Fibroblast of skin of right biceps (primary cell): ENCODE measurements at regions not wholly inside any gene's neighbourhood (a gene's known extent, or its start where the extent isn't known, plus 50 kb on each side); places are given as distances from the start of the nearest gene placed in this dataset.
"Not testable (repeated sequence)": the region's sequence is repeated elsewhere in the genome, so short reads cannot be mapped to it uniquely, and the experiment has no call there.

Source experiments
- DNase-seq: peaks from one replicate; pipeline ENCODE4 v3.0.0-alpha.2; 2013

- no peak for DNase-seq
These were observed 80.5 kb upstream of the SEC11C start for GRCh38 chr18:59059140-59059539.

GRCh38 chr18:59060551-59060950, 79.1 kb upstream of the SEC11C start:
- no peak for DNase-seq

DNA sequence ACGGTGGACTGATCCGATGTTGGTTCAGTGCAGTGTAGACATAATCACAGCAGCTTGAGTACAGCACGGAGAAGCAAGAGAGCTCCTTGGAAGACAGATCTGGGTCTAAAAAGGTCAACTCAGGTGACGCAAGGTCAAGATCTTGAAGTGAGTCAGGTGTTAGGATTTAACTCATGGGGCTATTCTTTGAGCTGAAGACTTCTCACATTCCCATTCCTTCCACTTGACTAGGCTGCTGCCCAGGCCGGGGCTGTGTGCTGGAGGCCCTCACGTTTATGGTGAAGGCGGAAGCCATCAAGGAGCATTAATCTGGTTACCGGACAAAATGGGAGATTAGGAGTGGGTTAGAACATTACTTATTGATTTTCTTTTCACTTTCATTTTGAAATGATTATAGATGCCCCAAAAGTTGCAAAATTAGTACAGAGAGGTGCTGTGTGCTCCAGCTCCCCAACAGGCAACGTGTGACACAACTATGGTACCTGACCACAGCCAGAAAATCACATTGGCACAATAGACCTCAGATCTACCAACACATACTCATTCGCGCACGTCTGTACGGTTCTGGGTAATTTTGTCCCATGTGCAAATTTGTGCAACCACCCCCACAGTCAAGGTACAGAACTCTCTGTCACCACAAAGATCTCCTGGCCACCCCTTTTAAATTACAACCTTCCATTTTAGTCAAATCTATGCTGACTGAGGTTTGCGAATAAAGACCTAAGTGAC, 77.6 kb upstream of the SEC11C start:
- no peak for DNase-seq

- no peak for DNase-seq
These were observed 77.1 kb upstream of the SEC11C start for GRCh38 chr18:59062643-59063006.

- no peak for DNase-seq
These were observed 76.3 kb upstream of the SEC11C start for GRCh38 chr18:59063300-59063906.

GRCh38 chr18:59063912-59064311, 75.8 kb upstream of the SEC11C start:
- DNase-seq, result no peak

DNA sequence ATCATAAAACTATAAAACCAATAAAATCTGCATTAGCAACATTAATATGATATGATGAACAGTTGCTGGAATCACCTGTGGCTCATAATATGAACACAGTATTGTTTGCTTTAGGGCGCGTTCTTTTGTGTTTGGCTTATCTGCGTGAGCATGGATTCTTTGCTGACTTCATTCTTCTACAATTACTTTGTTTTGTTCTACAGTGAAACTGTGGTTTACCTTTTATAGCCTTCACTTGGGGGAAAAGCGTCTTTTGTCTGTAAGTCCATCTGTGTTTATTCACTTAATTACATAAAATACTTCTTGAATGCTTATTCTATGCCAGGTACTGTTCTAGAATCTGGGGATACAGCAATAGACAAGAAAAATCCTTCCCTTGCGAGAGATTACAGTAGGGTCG, 74.0 kb upstream of the SEC11C start:
- no peak for DNase-seq

- DNase-seq, result no peak
These were observed 71.8 kb upstream of the SEC11C start for GRCh38 chr18:59067873-59068272.

- DNase-seq, result no peak
These were observed 71.2 kb upstream of the SEC11C start for GRCh38 chr18:59068276-59069071.

- peak; percentile 78 for DNase-seq
These were observed 69.3 kb upstream of the SEC11C start for GRCh38 chr18:59070181-59070912.

DNA sequence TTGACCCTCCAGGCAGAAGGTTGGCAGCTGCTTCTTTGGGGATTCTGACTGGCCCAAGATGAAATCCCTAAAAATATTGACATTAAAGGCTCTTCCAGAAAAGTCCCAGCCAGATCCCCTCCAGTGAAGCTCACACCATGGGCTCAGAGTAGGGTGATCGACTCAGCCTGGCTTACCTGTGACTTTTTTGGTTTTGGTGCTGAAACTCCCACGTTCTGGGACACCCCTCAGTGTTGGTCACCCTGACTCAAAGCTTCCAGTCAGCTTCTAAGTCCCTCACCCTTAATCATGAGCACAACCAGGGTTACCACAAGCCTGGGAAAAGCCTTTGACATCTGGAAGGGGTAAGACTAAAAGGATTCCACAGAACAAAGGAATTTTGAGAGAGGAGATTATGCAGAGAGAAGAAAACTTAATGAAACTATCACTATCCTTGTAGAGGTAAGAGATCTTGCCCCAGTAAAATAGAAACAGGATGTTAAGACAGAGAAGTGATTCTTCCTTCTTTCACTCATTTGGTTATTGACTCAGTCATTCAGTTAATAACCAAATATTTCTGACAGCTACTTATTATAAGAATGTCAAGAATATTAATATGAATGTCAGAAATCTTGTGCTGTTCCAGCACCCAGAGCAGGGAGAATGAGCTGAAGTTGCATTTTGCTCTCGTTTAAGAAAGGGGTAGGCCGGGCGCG, 66.8 kb upstream of the SEC11C start:
- no peak for DNase-seq

- no peak for DNase-seq
These were observed 63.8 kb upstream of the SEC11C start for GRCh38 chr18:59075923-59076322.

DNA sequence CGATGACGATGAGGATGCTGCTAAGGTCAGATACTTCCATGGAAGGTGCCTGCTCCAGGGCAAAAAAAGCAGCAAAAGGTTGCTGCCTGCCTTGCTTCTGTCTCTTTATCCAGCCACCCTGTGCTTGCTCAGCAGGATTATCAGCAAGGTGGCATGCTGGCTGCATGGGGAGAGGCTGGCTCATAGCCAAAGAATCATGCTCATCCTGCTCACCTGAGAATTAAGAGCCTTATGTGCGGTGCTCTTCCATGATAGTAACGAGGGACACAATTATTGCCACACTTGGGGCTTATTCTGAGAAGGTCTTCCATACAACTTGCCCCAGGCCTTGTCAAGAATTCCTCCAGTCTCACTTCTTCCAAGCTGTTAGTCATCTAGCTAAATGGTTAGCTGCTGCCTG, 60.4 kb upstream of the SEC11C start:
- no peak for DNase-seq

DNA sequence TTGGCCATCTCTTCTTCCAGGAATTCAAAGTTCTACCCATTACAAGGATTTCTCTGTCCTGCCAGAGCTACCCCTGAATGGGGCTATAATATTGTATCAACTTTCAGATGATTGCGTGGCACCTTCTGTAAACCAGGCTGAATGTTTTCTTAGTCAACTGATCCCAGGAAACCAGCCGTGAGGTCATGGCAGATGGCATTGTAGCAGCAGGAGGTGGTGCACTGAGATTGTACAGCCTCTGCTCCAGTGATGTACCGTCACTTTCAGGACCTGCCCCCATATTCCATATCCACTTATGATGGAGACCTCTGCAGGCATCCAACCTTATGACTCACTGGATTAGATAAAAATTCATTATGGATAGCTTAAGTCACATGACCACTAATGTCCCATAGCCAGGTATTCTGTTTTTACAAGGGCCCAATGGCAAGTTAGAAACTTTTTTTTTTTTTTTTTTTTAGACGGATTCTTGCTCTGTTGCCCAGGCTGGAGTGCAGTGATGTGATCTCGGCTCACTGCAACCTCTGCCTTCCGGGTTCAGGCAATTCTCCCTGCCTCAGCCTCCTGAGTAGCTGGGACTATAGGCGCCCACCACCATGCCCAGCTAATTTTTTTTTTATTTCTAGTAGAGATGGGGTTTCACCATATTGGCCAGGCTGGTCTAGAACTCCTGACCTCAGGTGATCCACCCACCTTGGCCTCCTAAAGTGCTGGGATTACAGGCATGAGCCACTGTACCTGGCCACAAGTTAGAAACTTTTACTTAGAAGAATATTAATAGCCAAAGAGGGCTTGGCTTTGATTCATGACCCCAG, 59.8 kb upstream of the SEC11C start:
- DNase-seq, result not testable (repeated sequence)

DNA sequence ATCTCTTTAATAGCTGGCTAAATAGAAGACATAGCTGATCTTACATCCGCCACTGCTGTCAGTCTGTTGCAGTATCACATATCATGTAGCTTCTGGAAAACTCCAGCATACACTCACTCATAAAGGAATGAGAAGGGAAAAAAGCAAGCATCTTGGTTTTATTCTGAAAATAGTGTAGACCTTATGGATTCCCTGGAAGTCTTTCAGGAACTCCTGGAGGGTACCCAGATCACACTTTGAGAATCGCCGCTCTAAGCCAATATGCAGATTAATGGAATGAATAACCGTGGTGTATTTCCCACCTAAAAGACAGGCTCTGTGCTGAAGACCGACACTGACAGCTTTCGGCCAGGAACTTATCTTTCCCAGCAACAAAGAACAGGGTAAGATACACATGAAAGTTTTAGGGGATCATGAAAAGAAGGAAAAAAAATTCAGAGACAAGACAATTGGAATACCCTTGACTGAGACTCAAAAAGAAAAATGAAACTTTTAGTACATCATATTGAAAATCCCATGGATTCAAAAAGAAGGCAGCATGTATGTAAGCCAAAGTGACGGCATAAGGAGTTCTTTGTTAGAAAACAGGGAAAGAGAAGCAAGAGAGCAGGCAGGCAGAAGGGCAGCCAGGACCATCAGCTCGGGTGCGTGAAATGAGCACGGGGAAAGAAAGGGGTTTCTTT, 56.4 kb upstream of the SEC11C start:
- DNase-seq, result no peak

DNA sequence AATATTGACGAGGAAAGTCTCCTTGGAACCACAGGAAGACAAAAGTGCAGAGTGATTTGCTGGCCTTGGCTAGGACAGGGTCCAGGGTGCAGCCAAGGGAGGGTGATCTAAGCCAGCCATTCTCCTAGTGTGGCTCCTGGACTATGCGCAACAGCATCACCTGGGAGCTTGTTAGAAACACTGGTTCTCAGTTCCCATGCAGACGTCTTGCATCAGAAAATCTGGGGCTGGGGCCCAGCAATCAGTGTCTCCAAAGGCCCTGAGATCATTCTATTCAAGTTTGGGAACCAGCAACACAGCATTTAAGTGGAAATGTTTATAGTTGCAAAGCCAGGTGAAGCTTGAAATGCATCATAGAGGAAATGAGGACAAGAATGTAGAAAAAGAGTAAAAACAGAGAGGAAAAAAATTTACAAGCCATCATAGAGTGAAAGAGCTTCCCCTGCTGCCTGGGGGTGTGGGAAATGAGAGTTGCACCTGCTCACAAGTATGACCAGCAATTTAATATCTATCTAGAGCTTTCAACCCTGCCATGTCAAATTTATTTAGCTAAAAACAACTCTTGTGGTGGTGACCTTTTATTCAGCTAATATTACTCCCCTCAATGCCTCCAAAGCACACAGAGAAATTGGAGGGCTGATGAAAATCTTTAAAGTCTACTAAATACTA, 54.4 kb upstream of the SEC11C start:
- DNase-seq, result no peak

DNA sequence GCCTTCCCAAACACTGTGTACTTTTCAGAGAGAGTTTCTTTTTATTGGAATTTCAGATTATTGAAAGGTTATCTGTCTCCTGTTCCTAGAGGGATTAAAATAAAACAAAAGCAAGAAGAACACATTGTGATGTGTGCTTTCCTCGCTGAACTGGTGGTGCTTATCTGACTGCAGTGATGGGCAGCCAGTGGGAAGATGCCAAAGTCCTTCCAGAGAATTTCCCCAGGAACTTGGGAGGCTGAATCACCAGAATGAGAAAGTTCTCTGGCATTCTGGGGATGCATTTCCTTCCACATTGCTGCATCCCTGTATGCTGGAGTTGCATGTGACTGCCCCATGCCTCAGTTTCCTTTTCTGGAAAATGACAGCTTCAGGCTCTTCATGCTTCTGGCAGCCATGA, 53.9 kb upstream of the SEC11C start:
- peak; percentile 69 for DNase-seq

DNA sequence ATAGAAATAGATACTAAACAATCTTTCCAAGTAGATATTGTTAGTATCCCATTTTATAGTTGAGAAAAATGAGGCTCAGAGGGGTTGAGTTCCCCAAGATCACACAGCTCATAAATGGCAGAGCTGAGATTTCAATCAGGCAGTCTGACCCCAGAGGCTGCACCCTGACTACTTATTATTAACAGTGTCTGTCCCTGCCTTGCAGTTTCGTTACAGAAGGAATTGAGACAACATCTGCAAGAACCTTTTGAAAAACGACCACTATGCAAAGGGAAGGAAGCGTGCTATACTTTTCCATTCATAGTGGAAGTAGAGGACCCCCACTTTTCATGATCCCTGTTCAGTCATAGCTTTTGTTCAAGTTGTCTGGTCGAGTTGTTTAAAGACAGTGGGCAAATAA, 53.2 kb upstream of the SEC11C start:
- DNase-seq, result no peak

DNA sequence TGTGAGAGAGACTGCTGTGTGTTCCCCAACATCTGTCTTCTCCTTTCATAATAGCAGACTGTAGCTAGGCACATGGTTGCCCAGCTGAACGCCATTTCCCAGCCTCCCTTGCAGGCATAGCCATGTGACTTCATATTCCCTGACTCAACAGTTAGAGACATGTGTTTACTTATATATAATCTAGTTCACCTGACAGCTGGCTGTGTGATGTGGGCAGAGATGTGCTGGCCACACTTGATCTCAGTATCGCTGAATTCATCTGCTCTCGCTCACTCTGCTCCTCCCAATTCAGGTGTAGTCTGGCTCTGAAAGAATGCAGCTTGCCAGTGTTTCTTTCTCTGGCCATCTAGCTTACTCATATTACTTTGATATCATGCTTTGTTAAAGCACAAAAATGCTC, 52.3 kb upstream of the SEC11C start:
- DNase-seq, result no peak
